22Rv1 (cell line): ENCODE measurements at regions not wholly inside any gene's neighbourhood (a gene's known extent, or its start where the extent isn't known, plus 50 kb on each side); places are given as distances from the start of the nearest gene placed in this dataset.

Experiments used
- H3K27ac ChIP-seq: fragments of 450-650 bp; 2 replicates; pipeline ENCODE4 v1.5.1; 2017
- ZFX ChIP-seq: fragments of 450-650 bp; IDR thresholded peaks from 2 replicates; pipeline ENCODE4 v1.6.1; 2017; ENCODE audit warnings: antibody characterized with exemption, borderline replicate concordance
- TF ChIP-seq, protein P1 (sequence below): fragments of 450-650 bp; IDR thresholded peaks from 2 replicates; pipeline ENCODE4 v1.5.1; 2017; ENCODE audit warnings: mild to moderate bottlenecking

DNA sequence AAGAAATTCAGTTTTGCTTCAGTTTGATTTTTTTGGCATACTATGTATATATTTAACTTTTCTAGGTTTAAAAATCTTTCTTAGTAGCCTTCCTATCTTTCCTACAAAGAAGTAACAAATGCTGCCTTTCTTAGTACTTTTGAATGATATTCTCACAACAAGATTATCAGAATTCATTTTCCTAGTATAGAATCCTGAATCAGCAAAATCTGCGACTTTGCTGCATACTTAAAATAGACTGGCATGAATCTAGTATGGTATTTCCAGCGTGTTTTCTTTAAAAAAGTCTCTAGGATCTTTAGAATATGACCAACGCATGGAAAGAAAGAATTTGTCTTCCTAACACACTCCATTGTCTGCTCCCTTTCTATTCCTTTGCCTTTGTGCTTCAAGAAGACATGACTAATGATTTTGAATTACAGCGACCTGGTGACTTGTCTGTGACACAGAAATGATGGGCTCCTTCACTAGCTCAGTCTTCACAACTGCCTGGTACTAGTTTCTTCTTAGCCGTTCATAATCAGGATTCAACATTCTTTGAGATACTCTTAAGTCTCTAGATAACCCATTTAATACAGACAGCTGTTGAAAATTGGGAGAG is 349.8 kb downstream of the PPARGC1A start:
- TF ChIP-seq ZFX: no peak
- TF ChIP-seq, protein P1, sequence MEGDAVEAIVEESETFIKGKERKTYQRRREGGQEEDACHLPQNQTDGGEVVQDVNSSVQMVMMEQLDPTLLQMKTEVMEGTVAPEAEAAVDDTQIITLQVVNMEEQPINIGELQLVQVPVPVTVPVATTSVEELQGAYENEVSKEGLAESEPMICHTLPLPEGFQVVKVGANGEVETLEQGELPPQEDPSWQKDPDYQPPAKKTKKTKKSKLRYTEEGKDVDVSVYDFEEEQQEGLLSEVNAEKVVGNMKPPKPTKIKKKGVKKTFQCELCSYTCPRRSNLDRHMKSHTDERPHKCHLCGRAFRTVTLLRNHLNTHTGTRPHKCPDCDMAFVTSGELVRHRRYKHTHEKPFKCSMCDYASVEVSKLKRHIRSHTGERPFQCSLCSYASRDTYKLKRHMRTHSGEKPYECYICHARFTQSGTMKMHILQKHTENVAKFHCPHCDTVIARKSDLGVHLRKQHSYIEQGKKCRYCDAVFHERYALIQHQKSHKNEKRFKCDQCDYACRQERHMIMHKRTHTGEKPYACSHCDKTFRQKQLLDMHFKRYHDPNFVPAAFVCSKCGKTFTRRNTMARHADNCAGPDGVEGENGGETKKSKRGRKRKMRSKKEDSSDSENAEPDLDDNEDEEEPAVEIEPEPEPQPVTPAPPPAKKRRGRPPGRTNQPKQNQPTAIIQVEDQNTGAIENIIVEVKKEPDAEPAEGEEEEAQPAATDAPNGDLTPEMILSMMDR: no peak

DNA sequence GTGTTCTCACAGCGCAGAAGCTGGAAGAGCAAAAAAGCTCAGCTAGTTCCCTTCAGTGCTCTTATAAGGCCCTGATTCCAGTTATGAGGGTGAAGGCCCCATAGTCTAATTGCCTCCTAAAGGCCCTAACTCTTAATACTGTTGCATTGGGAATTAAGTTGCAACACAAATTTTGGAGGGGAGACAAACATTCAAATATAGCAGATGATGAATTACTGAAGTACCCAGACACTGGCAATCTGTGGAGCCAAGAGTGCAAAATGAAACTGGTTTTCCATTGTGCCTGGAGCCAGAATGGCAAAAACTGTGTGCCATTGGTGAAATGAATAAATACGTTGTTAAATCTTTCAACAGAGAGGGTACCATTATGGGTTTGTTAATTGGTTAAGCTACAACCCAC is 356.0 kb downstream of the PPARGC1A start:
- no peak for TF ChIP-seq ZFX
- no peak overlapping the region for H3K27ac ChIP-seq

More for the DNA sequence above, 349.8 kb downstream of the PPARGC1A start:
- no peak overlapping the region for H3K27ac ChIP-seq

DNA sequence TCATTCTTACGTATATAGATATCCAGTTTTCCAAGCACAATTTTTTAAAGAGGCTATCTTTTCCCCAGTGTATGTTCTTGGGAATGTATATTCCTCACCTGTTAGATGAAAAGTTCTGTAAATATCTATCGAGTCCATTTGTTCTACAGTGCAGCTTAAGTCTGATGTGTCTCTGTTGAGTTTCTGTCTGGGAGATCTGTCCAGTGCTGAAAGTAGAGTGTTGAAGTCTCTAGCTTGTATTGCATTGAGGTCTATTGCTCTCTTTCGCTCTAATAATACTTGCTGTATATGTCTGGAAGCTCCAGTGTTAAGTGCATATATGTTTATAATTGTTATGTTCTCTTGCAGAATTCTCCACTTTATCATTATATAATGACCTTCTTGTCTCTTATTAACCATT is 373.1 kb downstream of the PPARGC1A start:
- H3K27ac ChIP-seq: no peak overlapping the region
- TF ChIP-seq ZFX: no peak
- TF ChIP-seq, protein P1: no peak

DNA sequence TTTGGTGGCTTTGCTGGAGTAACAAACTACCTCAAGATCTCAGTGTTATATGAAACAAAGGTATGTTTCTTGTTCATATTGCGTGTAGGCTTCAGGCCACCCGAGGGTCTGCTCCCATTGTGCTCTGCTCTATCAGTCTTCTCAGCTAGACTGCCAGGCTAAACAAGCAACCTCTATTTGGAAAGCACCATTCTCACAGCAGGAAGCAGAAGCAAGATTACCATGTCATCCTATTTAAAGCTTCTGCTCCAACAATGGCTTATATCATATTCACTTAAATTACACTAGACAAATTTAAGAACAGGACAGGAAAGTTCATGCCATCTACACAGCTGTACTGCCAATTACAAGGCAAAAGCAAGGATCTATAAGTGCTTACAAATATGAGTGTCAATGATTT is 385.8 kb downstream of the PPARGC1A start:
- H3K27ac ChIP-seq: no peak overlapping the region
- TF ChIP-seq, protein P1: no peak
- no peak for TF ChIP-seq ZFX

DNA sequence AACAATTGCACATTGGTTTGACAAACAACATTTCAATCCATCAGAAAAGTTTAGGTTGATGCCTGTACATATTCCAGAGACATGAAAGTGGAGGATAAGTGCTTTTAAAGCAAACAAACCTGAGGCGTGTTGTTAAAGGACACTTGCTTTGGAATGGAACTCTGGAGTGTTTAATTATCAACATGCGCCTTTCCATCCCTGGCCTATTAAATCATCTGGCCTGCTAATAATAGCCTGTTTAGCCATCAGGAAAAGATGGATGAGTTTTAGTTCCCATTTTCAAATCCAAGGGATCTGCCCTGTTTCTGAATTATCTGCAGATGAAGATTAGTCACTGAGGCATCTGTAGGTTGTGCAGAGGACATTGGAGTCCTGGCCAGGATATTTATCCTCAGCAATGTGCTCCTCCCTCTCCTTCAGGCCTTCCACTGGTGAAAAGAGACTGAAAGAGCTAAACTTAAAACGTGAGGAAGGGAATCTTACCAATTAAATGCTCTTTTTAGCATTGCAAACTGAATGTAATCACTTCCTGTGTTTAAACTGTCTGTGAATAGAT is 388.9 kb downstream of the PPARGC1A start:
- H3K27ac ChIP-seq: no peak overlapping the region
- TF ChIP-seq, protein P1: no peak
- no peak for TF ChIP-seq ZFX

DNA sequence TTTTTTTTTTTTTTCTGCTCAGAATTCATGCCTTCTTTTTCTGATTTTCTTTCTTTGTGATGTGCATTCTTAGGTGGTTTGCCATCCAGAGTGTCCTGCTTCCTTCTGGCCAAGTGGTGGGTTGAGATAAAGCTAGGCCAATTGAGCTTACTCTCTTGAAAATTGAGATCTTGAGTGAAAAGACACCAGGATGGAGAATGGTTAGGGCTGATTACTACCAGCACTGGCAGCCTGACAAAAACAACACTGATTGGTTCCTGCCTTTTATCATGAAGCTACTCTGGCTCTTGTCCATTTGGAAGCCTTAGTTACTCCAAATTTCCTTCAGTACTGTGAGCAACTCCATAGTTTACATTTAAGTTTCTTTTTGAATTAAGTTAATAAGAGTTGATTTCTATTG is 404.0 kb downstream of the PPARGC1A start:
- H3K27ac ChIP-seq: no peak overlapping the region
- TF ChIP-seq ZFX: no peak
- TF ChIP-seq, protein P1: no peak

DNA sequence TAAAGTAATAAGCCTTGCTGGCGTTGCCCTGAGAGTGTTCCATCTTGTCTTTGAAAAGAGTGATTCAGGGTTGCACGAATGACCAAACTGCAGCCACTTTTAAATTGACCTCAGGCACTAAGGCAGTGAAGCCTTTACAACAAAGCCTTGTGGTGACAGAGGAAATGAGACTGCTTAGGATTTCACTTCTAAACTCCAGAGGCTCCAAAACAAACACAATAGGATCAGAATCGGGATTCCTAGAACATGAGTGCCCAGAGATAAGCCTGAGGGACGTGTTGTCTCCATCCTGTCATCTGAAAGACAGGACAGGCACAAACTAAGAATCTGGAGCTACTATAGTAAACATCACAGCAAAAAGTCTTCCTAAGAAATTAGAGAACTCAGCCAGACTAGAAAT is 405.2 kb downstream of the PPARGC1A start:
- TF ChIP-seq, protein P1: no peak
- no peak for TF ChIP-seq ZFX
- H3K27ac ChIP-seq: no peak overlapping the region
